ENCODE measurements at regions not wholly inside any gene's neighbourhood (a gene's known extent, or its start where the extent isn't known, plus 50 kb on each side); places are given as distances from the start of the nearest gene placed in this dataset.
A peak's percentile ranks its signal among the peaks of the same experiment; 100 is the strongest.

DNA sequence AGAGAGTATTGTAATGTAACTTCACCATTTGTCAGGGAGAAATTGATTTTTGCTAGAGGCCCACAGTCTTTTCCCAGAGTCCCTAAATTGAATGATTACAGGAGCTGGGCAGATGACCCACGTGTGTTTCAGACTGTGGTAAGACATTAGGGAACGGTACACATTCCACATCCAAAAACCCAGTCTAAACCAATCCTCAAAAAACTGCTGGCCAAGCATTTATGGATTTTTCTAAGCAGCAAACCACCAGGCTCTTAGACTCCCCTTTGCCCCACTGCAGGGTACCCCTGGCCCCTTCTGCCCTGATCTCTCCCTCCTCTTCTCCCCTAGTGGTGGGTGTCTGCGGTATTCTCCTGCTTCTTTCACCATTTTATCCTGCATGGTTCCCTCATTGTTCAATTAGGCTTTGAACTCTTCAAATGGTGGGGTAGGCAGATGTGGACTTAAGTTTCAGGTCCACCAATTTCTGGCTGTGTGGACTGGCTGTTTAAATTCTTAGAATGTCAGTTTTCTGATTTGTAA is 135.5 kb upstream of the SORCS3 start:
- DNase-seq = no peak
- ATAC-seq (ENCODE audit: insufficient read depth, low FRiP score) = no peak
- Histone ChIP-seq H3K9me3 (ENCODE audit: control insufficient read depth in 4 of 4, insufficient read depth in 3 of 4, low read length in 3 of 4) (no peaks in the 10 kb centered on the region), H3K4me1 (ENCODE audit: control insufficient read depth in 5 of 5, insufficient read depth in 5 of 5, low read length in 5 of 5) (no peaks in the 10 kb centered on the region), H3K9ac (ENCODE audit: insufficient read depth in 1 of 2, low read length in 2 of 2) (no peak overlapping the region), H3K27me3 (ENCODE audit: control insufficient read depth in 3 of 3, insufficient read depth in 3 of 3, low read length in 2 of 3) (peaks cover 0 to 2% (median 0%) of the 10 kb centered on the region in 3 donors), H3K36me3 (ENCODE audit: control insufficient read depth in 4 of 4, insufficient read depth in 4 of 4, low read length in 4 of 4) (no peaks in the 10 kb centered on the region), H3K27ac (ENCODE audit: low read depth in 1 of 2, low read length in 1 of 2) (no peak overlapping the region), H3K4me3 (no peak overlapping the region)
- WGBS, 2 donors = 70 to 80% methylated on average over 3 of the region's 3 CpGs
- TF ChIP-seq, protein P1, sequence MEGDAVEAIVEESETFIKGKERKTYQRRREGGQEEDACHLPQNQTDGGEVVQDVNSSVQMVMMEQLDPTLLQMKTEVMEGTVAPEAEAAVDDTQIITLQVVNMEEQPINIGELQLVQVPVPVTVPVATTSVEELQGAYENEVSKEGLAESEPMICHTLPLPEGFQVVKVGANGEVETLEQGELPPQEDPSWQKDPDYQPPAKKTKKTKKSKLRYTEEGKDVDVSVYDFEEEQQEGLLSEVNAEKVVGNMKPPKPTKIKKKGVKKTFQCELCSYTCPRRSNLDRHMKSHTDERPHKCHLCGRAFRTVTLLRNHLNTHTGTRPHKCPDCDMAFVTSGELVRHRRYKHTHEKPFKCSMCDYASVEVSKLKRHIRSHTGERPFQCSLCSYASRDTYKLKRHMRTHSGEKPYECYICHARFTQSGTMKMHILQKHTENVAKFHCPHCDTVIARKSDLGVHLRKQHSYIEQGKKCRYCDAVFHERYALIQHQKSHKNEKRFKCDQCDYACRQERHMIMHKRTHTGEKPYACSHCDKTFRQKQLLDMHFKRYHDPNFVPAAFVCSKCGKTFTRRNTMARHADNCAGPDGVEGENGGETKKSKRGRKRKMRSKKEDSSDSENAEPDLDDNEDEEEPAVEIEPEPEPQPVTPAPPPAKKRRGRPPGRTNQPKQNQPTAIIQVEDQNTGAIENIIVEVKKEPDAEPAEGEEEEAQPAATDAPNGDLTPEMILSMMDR (IDR thresholded peaks at IDR 0.05; ENCODE audit: control extremely low read depth, extremely low read depth) = no peak

DNA sequence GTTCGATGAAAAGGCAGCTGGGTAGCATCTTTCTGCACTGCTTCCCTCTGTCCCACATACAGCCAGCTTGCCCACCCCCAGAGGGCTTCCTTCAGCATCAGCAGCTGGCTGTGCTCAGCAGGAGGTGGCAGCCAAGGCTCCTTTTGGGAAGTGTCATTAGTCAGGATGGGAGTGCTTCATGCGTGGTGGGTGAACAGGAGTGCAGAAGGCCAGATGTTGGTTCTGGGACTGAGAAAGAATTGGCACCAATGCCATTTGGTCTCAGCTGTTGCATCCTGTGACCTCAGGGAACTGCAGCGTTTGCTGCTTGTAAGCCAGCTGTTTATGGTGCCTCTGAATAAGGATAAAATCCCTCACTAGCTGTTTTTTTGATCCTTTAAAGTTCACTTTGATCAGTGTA is 131.1 kb upstream of the SORCS3 start:
- Histone ChIP-seq H3K27ac (ENCODE audit: low read depth in 1 of 2, low read length in 1 of 2) (no peak overlapping the region), H3K9ac (ENCODE audit: insufficient read depth in 1 of 2, low read length in 2 of 2) (no peak overlapping the region), H3K4me3 (no peak overlapping the region), H3K36me3 (ENCODE audit: control insufficient read depth in 4 of 4, insufficient read depth in 4 of 4, low read length in 4 of 4) (no peaks in the 10 kb centered on the region), H3K4me1 (ENCODE audit: control insufficient read depth in 5 of 5, insufficient read depth in 5 of 5, low read length in 5 of 5) (no peaks in the 10 kb centered on the region), H3K9me3 (ENCODE audit: control insufficient read depth in 4 of 4, insufficient read depth in 3 of 4, low read length in 3 of 4) (no peaks in the 10 kb centered on the region), H3K27me3 (ENCODE audit: control insufficient read depth in 3 of 3, insufficient read depth in 3 of 3, low read length in 2 of 3) (peaks cover 0 to 6% (median 0%) of the 10 kb centered on the region in 3 donors)
- 60 to 72% methylated on average over 3 of the region's 3 CpGs for WGBS, 2 donors
- ATAC-seq (ENCODE audit: insufficient read depth, low FRiP score) (no peak), DNase-seq (peak; percentile 44 to 48 (median 45))
- TF ChIP-seq, protein P1 (IDR thresholded peaks at IDR 0.05; ENCODE audit: control extremely low read depth, extremely low read depth) = no peak

DNA sequence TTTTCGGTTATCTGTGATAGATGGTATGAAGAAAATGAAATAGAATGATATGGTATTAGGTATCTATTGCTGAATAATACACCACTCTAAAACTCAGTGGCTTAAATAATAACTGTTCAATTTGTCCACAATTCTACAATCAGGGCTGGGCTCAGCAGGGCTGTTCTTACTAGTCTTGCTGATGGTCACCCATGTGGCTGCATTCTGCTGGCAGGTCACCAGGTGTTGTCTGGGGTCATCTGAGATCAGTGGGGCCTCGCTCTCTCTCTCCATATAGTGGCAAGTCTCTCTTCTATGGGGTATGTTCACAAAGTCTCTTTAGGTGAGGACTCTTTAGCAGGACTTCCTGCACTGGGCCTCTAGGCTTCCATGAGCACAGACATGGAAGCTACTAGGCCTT is 130.4 kb upstream of the SORCS3 start:
- peaks cover 0 to 6% (median 0%) of the 10 kb centered on the region in 3 donors for H3K27me3 ChIP-seq (ENCODE audit: control insufficient read depth in 3 of 3, insufficient read depth in 3 of 3, low read length in 2 of 3)
- 43 to 98% methylated on average over 2 of the region's 2 CpGs for WGBS, 2 donors
- no peaks in the 10 kb centered on the region for H3K36me3 ChIP-seq (ENCODE audit: control insufficient read depth in 4 of 4, insufficient read depth in 4 of 4, low read length in 4 of 4)
- no peak overlapping the region for H3K4me3 ChIP-seq
- no peaks in the 10 kb centered on the region for H3K4me1 ChIP-seq (ENCODE audit: control insufficient read depth in 5 of 5, insufficient read depth in 5 of 5, low read length in 5 of 5)
- no peak for ATAC-seq (ENCODE audit: insufficient read depth, low FRiP score)
- TF ChIP-seq, protein P1 (IDR thresholded peaks at IDR 0.05; ENCODE audit: control extremely low read depth, extremely low read depth) = no peak
- H3K27ac ChIP-seq (ENCODE audit: low read depth in 1 of 2, low read length in 1 of 2) = no peak overlapping the region
- DNase-seq = no peak
- H3K9ac ChIP-seq (ENCODE audit: insufficient read depth in 1 of 2, low read length in 2 of 2) = no peak overlapping the region
- H3K9me3 ChIP-seq (ENCODE audit: control insufficient read depth in 4 of 4, insufficient read depth in 3 of 4, low read length in 3 of 4) = no peaks in the 10 kb centered on the region

DNA sequence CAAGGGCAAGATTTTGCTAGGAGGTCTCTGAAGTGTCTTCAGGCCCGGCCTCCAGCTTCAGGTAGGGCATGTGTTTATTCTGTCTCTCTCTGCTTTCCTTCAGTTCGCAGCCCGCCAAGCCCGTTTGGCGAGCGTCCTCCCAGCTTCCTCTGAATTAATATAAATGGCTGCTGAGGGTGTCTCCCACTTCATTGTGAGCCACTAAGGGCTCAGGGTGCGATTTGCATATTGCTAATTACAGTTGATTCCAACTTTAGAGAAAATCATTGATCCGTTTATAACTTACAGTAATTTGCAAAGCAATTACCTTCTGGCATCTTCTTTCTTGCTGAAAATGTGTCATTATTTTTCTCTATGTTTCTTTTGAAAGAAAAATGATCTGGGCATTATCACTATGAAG is 128.3 kb upstream of the SORCS3 start:
- no peak for ATAC-seq (ENCODE audit: insufficient read depth, low FRiP score)
- TF ChIP-seq, protein P1 (IDR thresholded peaks at IDR 0.05; ENCODE audit: control extremely low read depth, extremely low read depth) = no peak
- no peak for DNase-seq
- no peak overlapping the region for H3K9ac ChIP-seq (ENCODE audit: insufficient read depth in 1 of 2, low read length in 2 of 2)
- H3K27me3 ChIP-seq (ENCODE audit: control insufficient read depth in 3 of 3, insufficient read depth in 3 of 3, low read length in 2 of 3) = peaks cover 0 to 5% (median 0%) of the 10 kb centered on the region in 3 donors
- no peaks in the 10 kb centered on the region for H3K36me3 ChIP-seq (ENCODE audit: control insufficient read depth in 4 of 4, insufficient read depth in 4 of 4, low read length in 4 of 4)
- H3K4me1 ChIP-seq (ENCODE audit: control insufficient read depth in 5 of 5, insufficient read depth in 5 of 5, low read length in 5 of 5) = no peaks in the 10 kb centered on the region
- no peak overlapping the region for H3K4me3 ChIP-seq
- no peak overlapping the region for H3K27ac ChIP-seq (ENCODE audit: low read depth in 1 of 2, low read length in 1 of 2)
- H3K9me3 ChIP-seq (ENCODE audit: control insufficient read depth in 4 of 4, insufficient read depth in 3 of 4, low read length in 3 of 4) = no peaks in the 10 kb centered on the region
- 55 to 79% methylated on average over 8 of the region's 8 CpGs for WGBS, 2 donors

Data from lung (tissue), 11 donors.